NCI-H524 (cell line): ENCODE measurements at regions not wholly inside any gene's neighbourhood (a gene's known extent, or its start where the extent isn't known, plus 50 kb on each side); places are given as distances from the start of the nearest gene placed in this dataset.
A peak's percentile ranks its signal among the peaks of the same experiment; 100 is the strongest.
"Not testable (repeated sequence)": the region's sequence is repeated elsewhere in the genome, so short reads cannot be mapped to it uniquely, and the experiment has no call there.

Experiments
- DNase-seq, 2 experiments: peaks; one replicate each; lab custom pipeline; 2025; lab: John Stamatoyannopoulos, UW

- no peak for DNase-seq
Observed at GRCh38 chr6:94902974-94903628, 674.2 kb upstream of the MANEA start.

GRCh38 chr6:94899191-94899590 is 678.1 kb upstream of the MANEA start:
- no peak for DNase-seq

GRCh38 chr6:94894300-94894699 is 683.0 kb upstream of the MANEA start:
- no peak for DNase-seq

- no peak for DNase-seq
Observed at GRCh38 chr6:94893327-94893726, 684.0 kb upstream of the MANEA start.

GRCh38 chr6:94873819-94874218 is 703.5 kb upstream of the MANEA start:
- DNase-seq = not testable (repeated sequence)

- DNase-seq = no peak
Observed at GRCh38 chr6:94862112-94862511, 715.2 kb upstream of the MANEA start.

- DNase-seq = no peak
Observed at GRCh38 chr6:94859924-94860323, 717.4 kb upstream of the MANEA start.

- not testable (repeated sequence) for DNase-seq
Observed at GRCh38 chr6:94856999-94857398, 720.3 kb upstream of the MANEA start.

- not testable (repeated sequence) for DNase-seq
Observed at GRCh38 chr6:94851329-94851728, 726.0 kb upstream of the MANEA start.

- no peak for DNase-seq
Observed at GRCh38 chr6:94845742-94846141, 731.6 kb upstream of the MANEA start.

GRCh38 chr6:94835264-94835663 is 742.1 kb upstream of the MANEA start:
- DNase-seq = no peak

- DNase-seq = no peak
Observed at GRCh38 chr6:94813806-94814205, 763.5 kb upstream of the MANEA start.

GRCh38 chr6:94801344-94801743 is 776.0 kb upstream of the MANEA start:
- no peak for DNase-seq

- no peak for DNase-seq
Observed at GRCh38 chr6:94785514-94785913, 791.8 kb upstream of the MANEA start.

- DNase-seq = not testable (repeated sequence)
Observed at GRCh38 chr6:94785081-94785480, 792.3 kb upstream of the MANEA start.

GRCh38 chr6:94769197-94769596 is 808.1 kb upstream of the MANEA start:
- no peak for DNase-seq

GRCh38 chr6:94751641-94752329 is 825.5 kb upstream of the MANEA start:
- DNase-seq = no peak

- DNase-seq = peak; percentile 88 to 92
Observed at GRCh38 chr6:94736236-94736635, 841.1 kb upstream of the MANEA start.

GRCh38 chr6:94735270-94735669 is 842.1 kb upstream of the MANEA start:
- no peak for DNase-seq

- DNase-seq = no peak
Observed at GRCh38 chr6:94734751-94735150, 842.6 kb upstream of the MANEA start.

GRCh38 chr6:94733066-94733465 is 844.3 kb upstream of the MANEA start:
- DNase-seq = no peak

- DNase-seq = no peak
Observed at GRCh38 chr6:94727710-94728109, 849.6 kb upstream of the MANEA start.

GRCh38 chr6:94721459-94721858 is 855.9 kb upstream of the MANEA start:
- DNase-seq = peak; percentile 5 to 28

- no peak for DNase-seq
Observed at GRCh38 chr6:94713446-94713845, 863.9 kb upstream of the MANEA start.
